DMS153 treated with DMSO at 0.1 percent for 48 hours (cell line): ENCODE measurements at regions not wholly inside any gene's neighbourhood (a gene's known extent, or its start where the extent isn't known, plus 50 kb on each side); places are given as distances from the start of the nearest gene placed in this dataset.
"Not testable (repeated sequence)": the region's sequence is repeated elsewhere in the genome, so short reads cannot be mapped to it uniquely, and the experiment has no call there.

ENCODE experiments used
- DNase-seq: peaks from one replicate; lab custom pipeline; 2025; ENCODE audit not compliant: unreplicated experiment; lab: John Stamatoyannopoulos, UW

DNA sequence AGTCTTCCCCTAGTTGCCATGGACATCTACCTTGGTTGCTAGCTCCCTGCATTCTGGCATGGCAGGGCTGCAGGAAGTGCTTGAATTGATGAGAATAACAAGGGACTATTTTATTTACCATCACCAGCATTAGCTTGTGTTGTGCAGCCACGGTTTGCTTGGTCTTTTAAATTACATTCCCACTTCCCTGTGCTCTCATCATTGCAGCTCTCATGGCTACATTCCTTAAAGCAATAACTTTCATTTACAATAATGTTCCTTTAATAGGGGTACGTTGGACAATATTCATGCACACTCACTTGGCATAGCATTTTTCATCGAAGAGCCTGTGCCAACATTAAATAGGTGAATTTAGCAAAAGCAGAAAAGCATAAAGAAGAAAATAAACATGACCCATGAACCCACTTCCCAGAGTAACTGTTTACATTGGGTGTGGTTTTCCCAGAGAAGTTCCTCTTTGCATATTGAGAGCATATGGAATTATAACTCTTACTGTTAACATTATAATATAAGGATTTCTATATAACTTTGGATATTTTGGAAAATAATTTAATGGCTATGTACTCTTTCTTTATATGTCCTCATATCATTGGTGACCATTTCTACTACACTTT, 113.2 kb upstream of the VWC2 start:
- no peak for DNase-seq

DNA sequence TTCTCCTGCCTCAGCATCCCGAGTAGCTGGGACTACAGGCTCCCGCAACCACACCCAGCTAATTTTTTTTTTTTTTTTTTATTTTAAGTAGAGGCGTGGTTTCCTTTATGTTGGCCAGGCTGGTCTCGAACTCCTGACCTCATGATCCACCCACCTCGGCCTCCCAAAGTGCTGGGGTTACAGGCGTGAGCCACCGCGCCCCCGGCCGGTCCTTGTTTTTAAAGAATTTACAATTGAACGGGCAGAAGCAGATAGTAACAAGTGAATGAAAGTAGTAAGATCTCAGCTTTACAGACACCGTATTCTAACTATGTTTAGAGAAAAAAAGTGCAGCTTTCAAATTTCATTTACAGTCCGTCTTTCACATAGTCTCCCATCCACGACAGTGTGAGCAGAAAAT, 112.5 kb upstream of the VWC2 start:
- DNase-seq: no peak

DNA sequence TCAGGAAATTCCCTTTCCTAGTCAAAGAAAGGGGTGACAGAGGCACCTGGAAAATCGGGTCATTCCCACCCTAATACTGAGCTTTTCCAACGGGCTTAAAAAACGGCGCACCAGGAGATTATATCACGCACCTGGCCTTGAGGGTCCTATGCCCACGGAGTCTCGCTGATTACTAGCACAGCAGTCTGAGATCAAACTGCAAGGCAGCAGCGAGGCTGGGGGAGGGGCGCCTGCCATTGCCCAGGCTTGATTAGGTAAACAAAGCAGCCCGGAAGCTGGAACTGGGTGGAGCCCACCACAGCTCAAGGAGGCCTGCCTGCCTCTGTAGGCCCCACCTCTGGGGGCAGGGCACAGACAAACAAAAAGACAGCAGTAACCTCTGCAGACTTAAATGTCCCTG, 107.5 kb upstream of the VWC2 start:
- DNase-seq: not testable (repeated sequence)

DNA sequence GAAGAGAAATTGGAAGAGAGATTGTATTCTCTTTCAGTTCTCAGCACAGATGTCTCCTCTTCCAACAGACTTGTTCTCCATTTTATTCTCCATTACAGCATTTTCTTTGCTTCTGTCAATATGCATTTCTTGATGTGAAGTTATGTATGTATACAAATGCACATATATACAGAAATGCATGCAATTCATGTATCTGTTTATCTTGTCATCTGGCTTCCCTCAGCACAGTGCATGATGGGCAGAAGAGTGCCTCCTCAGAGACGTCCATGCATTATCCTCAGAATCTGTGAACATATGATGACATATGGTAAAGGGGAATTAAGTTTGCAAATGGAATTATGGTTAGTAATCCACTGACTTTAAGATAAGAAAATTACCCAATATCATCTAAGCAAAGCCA, 106.7 kb upstream of the VWC2 start:
- no peak for DNase-seq

DNA sequence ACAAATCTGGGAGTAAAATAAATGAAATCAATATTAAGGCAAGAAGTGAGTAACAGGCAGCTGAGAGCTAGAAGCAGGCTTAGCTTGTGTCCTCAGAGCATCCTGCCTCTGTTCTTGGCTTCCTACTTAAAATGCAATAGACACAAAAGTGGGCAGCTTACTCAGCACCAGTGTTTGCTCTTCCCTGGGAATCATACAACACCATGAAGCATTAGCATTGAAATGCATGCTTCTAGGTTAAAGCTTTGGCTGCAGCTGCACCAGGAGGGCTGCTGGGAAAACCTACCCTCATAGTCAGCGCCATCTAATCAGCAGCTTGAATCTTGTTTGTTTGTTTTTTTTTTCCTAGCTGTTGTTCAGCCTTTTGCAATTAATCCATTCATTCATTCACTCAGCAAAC, 104.2 kb upstream of the VWC2 start:
- no peak for DNase-seq

DNA sequence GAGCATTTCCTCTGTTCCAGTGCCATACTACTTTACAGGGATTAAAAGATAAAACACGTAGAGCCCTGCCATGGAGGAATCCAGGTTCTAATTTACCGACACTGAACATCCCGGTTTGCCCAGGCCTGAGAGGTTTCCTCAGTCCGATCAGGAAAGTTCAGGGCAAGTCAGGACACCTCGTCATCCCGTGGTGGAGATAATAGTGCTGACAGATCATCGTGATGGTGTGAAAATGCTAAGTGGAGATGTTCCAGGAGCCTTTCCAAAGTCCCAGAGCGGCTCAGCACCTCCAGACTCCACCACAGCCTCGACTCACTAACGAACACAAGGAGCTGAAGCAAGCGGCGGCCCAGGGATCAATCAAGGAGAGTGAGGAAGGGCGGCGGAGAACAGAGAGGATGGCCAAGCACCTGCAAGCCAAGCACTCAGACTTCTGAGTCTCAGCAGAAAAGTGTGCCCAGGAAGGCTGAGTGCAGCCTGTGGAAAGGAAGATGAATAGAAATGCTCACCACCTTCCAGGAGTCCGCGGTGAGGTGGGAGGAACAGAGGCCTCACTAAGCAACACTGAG, 103.7 kb upstream of the VWC2 start:
- DNase-seq: no peak

DNA sequence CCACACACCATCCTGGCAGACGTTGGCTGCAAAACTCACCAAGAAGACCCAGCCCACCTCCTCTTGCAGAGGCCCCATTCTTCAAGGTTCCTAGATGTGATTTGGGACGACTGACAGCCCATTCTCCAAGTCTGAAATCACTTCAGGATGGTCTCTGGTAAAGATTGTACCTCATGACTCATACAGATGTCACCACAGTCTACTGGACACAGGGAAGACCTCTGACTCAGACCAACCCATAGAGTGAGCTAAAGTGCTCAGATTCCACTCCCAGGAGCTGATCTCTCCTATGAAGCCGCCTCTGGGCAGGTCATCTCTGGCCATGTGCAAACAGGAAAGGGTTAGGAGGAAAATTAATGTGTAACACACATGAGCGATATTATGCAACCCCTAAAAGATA, 102.4 kb upstream of the VWC2 start:
- DNase-seq: no peak

DNA sequence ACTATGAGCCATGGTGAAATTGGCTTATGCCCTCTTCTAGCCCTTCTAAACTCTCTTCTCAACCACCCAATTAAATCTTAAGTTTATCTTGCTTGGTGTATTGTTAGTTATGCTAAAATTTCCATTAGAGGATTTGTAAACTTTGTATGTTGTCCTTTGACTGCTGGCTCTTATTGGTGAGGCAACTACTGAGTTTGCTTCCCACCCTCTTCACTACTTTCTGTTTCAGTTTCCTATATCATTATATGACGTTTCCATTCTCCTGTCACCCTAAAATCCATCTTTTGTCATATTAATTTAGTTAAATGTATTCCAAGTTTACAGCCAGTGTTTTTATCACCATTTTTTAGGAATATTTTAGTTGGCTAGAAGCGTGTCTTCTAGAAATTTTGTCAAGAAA, 80.9 kb upstream of the VWC2 start:
- no peak for DNase-seq

DNA sequence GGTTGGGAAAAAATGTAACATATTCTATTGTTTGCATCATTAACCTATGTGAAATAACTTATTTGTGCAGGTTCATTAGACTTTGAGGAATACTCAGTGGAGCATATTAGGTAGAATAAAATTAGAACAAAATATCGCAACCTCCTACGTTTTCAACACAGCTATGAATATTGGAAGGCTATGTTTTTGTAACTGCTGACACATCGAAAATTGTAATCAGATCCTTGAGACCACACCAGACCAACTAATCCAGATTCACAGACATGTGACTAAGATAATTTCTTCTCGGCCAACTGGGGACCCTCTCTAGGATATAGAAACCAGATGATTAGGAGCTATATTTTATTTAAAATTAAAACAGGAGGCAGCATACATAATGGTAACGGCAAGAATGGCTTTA, 77.5 kb upstream of the VWC2 start:
- DNase-seq: no peak

DNA sequence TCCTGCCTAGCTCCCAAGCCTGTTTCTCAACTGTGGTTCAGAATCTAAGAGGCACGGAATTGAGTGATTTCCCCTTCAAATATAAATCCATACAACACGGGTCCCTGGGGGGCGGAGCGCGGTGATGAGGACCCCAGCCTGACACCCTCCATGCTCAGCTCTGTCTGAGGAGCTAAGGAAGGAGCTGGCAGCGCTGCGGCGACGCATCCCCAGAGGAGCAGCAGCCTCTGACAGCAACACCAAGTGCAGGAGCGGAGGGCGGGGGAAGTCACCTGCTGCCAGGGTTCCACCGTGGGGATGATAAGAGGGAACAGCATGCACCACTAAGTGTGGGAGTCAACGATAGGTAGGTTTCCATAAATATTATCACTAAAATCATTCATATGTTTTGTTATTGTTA, 72.6 kb upstream of the VWC2 start:
- no peak for DNase-seq

DNA sequence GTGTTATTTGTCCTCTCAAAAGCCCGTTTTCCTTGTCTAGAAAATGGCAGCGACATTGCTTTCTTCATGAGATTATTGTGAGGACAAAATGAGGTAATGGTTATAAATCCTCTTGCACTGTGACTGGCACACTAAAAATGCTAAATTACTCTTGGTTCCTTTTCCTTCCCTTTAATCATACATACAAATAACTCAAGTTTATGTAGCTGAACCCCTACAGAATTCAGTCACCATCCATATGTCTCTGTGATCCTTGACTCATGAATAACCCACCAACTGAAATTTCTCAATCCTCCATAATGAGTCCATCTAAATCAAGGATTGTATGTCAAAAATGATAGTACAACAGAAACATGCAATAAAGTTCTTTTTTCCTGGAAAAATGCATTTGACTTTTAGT, 71.3 kb upstream of the VWC2 start:
- no peak for DNase-seq

DNA sequence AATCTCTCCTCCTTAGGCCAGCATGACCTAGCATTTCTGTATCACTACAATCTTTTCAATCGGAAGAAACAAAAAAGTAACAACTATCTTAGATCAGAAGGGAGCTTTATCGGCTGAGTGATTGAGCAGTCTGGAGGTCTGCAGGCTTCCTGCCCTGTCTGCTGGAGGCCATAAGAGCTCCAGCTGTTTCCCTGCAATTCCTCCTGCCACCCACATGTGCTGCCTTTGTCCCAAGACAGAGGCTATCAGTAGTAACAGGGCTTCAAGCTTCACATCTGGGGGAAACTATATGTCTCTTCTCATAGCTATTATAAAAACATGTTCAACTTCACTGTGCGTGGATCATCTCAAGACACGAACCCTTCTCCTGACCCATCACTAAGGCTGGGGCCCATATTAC, 70.1 kb upstream of the VWC2 start:
- no peak for DNase-seq

DNA sequence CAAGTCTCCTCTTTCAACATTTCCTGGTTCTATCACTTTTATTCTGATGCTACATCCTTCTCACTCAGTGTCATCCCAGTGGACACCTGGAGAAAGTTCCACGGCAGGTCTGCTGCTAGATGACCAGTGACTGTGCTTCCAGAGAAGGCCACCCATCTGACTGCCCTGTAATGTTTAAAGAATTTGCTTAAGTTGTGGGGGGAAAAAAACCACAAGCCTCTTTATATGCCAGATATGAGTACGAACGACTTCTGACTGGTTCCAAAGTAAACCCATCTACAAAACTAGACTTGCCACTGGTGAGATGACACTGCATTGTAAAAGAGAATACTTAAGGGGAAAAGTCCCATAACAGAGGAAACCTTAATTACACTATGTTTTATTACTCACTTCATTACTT, 69.6 kb upstream of the VWC2 start:
- DNase-seq: no peak

DNA sequence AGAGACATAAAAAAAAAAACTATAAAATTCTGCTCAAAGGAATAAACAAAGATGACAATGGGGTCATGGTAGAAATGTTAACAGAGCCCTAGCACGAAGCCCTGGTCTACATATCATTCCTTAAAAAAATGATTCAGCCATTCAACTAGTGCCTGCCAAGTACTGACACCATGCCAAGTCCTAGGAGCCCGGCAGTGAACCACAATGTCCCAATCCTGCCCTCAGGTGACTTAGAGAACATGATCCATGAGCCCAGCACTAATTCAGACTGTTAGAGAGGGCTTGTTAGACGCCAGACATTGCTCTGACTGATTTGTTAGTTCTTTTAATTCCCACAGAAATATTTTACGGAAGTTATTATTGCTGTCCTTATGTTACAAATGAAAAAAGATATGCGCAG, 67.3 kb upstream of the VWC2 start:
- no peak for DNase-seq

DNA sequence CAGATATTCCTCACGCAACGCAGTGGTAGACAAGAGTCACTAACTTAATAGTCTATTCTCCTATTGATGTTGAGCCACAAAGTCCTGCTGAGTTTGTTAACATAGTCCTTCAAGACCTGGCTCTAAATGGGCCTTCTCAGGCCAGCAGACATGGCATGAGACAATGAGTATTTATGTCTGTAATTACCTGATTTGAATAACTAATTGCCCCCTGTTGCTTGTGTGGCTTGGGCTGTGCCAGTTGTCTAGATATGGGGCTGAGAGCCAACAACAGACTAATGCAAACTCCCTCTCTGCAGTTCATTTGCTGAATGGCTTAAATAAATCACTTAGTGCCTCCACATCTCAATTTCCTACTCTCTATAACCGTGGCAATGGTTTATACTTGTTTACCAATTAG, 65.5 kb upstream of the VWC2 start:
- DNase-seq: no peak

DNA sequence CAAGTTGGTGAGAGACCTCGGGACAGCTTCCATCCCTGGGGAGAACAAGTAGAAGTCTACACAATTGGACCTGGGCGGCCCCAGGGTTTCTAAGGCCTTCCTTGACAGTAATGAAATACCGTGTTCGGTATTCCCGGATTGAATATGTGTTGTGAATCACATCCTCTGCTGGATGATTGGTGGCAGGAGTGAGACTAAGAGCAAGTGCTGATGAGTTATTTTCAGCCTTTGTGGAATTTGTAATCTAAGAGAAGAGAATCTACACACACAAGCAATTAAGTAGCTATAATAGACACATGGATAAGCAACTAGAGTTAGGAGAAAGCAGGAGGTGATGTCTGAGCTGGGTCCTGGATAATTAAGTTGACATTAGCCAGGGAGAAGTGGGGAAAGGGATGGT, 64.8 kb upstream of the VWC2 start:
- no peak for DNase-seq

DNA sequence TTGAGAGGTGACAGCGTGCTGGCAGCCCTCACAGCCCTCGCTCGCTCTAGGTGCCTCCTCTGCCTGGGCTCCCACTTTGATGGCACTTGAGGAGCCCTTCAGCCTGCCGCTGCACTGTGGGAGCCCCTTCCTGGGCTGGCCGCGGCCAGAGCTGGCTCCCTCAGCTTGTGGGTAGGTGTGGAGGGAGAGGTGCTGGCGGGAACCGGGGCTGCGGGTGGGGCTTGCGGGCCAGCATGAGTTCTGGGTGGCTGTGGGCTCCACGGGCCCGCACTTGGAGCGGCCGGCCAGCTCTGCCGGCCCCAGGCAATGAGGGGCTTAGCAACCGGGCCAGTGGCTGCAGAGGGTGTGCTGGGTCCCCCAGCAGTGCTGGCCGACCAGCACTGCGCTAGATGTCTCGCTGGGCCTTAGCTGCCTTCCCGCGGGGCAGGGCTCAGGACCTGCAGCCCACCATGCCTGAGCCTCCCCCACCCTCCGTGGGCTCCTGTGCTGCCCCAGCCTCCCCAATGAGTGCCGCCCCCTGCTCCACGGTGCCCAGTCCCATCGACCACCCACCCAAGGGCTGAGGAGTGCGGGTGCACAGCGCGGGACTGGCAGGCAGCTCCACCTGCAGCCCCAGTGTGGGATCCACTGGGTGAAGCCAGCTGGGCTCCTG, 62.2 kb upstream of the VWC2 start:
- DNase-seq: not testable (repeated sequence)

DNA sequence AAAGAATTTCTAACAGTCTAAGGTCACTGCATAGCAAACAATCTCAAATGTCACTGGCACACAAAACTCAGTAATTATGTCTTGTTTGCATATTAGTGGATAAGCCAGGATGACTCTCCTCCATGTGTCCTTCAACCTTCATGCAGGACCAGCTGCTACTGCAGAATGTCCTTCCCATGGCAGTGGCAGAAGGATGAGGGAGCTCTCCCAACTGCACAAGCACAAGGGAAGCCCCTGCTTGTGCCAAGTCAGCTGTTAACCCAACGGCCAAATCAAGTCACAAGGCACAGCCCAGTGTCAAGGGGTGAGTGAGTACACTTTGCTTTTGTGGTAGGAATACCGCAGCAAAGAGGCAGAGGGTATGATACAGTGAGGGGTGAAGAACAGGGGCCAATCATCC, 59.3 kb upstream of the VWC2 start:
- DNase-seq: no peak

DNA sequence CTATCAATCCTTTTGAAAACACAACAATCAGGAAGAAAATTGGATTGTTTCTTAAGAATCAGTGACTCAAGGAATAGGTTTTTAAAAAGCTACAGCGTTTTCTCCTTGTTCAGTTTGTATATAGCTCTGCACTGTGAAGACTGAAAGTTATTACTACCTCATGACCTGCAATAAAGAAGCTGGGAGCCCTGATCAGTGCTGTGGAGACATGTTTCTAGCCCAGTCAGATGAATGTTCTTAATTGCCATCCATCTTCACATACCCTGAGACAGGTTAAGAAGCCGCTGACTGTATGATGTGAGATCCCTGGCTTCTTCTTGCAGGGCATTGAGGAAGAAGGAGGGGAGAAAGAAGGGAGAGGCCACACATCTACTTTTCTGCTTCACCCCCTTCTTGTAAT, 58.0 kb upstream of the VWC2 start:
- no peak for DNase-seq

DNA sequence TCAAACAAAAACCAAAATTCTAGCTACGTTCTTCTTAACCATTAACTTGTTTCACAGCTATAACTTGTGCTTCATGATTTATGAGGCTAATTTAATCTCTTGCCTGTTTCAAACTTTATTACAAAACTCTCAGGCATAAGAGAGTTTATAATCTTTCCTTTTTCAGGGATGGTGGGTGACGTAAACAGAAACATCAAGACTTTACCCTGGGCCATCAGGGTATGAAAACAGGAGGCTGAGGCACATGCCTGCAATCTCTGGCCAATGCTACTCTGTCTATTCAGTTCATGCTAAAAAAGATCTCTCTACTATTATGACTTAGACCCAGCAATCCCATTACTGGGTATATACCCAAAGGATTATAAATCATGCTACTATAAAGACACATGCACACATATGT, 55.9 kb upstream of the VWC2 start:
- no peak for DNase-seq

DNA sequence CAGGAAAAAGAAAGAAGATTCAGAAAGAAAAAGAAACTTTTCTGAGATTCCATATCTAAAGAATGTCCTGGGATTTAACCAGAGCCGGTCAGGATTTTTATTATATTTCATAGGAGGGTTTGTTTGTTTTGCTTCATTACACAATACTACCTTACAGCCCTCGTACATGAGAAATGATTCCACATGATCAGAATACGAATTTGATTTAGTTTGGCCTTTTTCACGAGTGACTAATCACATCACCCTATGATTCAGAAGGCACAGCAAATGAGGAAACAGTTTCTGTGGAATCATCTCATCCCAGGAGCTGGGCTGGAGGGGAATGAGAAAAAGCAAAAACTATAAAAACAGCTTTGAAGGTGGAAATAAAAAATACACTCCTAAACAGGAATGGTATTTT, 54.7 kb upstream of the VWC2 start:
- DNase-seq: no peak

DNA sequence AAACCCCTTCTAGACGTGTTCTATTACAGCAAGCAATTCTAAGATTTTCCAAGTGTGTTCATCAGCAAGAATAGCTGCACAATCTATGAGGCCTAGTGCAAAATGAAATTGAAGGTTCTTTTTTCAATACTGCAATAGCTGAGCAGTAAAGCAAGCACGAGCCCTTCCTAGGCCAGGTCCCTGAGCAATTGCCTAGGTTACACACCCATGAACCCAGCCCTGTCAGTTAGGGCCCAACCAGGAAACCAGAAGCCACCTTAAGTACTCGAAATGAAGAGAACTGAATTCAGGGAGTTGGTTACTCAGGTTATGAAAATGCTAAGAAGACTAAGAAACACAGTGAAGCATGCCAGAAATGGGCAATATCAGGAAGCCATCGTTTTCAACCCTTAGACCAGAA, 52.0 kb upstream of the VWC2 start:
- no peak for DNase-seq
